Parathyroid adenoma (tissue), 2 donors: ENCODE measurements at regions not wholly inside any gene's neighbourhood (a gene's known extent, or its start where the extent isn't known, plus 50 kb on each side); places are given as distances from the start of the nearest gene placed in this dataset.

Experiments used
- H2AFZ ChIP-seq: fragments of 300-600 bp; sonication (generic); one replicate; pipeline ENCODE4 v1.7.0; 2017; ENCODE audit warnings: antibody characterized with exemption, mild to moderate bottlenecking
- H3K27ac ChIP-seq: fragments of 300-600 bp; sonication (generic); one replicate; pipeline ENCODE4 v1.7.0; 2017
- H3K27me3 ChIP-seq: fragments of 300-600 bp; sonication (generic); one replicate; pipeline ENCODE4 v1.7.0; 2017; ENCODE audit warnings: low read length; ENCODE audit not compliant: control insufficient read depth, insufficient read depth
- H3K36me3 ChIP-seq: fragments of 300-600 bp; sonication (generic); one replicate; pipeline ENCODE4 v1.7.0; 2017; ENCODE audit warnings: low read length; ENCODE audit not compliant: control insufficient read depth, insufficient read depth
- H3K4me1 ChIP-seq: fragments of 300-600 bp; sonication (generic); one replicate; pipeline ENCODE4 v1.7.0; 2017; ENCODE audit warnings: control low read depth
- H3K4me2 ChIP-seq: fragments of 300-600 bp; sonication (generic); one replicate; pipeline ENCODE4 v1.7.0; 2017; ENCODE audit warnings: low read length
- H3K4me3 ChIP-seq: fragments of 300-600 bp; sonication (generic); one replicate; pipeline ENCODE4 v1.7.0; 2017; ENCODE audit warnings: low read depth, low read length
- H3K79me2 ChIP-seq: fragments of 300-600 bp; sonication (generic); one replicate; pipeline ENCODE4 v1.7.0; 2017; ENCODE audit warnings: control low read depth
- H3K9ac ChIP-seq: fragments of 300-600 bp; sonication (generic); one replicate; pipeline ENCODE4 v1.7.0; 2017; ENCODE audit warnings: mild to moderate bottlenecking
- H3K9me3 ChIP-seq: fragments of 300-600 bp; sonication (generic); one replicate; pipeline ENCODE4 v1.7.0; 2017; ENCODE audit warnings: low read length; ENCODE audit not compliant: control insufficient read depth
- TF ChIP-seq, protein P1 (sequence below): fragments of 300-600 bp; sonication (generic); IDR thresholded peaks from one replicate; pipeline ENCODE4 v1.7.0; 2017; ENCODE audit warnings: antibody characterized with exemption, mild to moderate bottlenecking
- donor health status: primary hyperparathyroidism.

- H3K27me3 ChIP-seq = no peaks in the 10 kb centered on the region
- H3K36me3 ChIP-seq = no peaks in the 10 kb centered on the region
- H2AFZ ChIP-seq = no peak overlapping the region
- TF ChIP-seq, protein P1, sequence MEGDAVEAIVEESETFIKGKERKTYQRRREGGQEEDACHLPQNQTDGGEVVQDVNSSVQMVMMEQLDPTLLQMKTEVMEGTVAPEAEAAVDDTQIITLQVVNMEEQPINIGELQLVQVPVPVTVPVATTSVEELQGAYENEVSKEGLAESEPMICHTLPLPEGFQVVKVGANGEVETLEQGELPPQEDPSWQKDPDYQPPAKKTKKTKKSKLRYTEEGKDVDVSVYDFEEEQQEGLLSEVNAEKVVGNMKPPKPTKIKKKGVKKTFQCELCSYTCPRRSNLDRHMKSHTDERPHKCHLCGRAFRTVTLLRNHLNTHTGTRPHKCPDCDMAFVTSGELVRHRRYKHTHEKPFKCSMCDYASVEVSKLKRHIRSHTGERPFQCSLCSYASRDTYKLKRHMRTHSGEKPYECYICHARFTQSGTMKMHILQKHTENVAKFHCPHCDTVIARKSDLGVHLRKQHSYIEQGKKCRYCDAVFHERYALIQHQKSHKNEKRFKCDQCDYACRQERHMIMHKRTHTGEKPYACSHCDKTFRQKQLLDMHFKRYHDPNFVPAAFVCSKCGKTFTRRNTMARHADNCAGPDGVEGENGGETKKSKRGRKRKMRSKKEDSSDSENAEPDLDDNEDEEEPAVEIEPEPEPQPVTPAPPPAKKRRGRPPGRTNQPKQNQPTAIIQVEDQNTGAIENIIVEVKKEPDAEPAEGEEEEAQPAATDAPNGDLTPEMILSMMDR = no peak
- no peak overlapping the region for H3K4me3 ChIP-seq
- no peak overlapping the region for H3K4me2 ChIP-seq
- no peaks in the 10 kb centered on the region for H3K4me1 ChIP-seq
- no peak overlapping the region for H3K27ac ChIP-seq
- no peaks in the 10 kb centered on the region for H3K9me3 ChIP-seq
- no peaks in the 10 kb centered on the region for H3K79me2 ChIP-seq
- no peak overlapping the region for H3K9ac ChIP-seq
These were observed 265.6 kb upstream of the CDIN1 start for GRCh38 chr15:36313736-36314280.

DNA sequence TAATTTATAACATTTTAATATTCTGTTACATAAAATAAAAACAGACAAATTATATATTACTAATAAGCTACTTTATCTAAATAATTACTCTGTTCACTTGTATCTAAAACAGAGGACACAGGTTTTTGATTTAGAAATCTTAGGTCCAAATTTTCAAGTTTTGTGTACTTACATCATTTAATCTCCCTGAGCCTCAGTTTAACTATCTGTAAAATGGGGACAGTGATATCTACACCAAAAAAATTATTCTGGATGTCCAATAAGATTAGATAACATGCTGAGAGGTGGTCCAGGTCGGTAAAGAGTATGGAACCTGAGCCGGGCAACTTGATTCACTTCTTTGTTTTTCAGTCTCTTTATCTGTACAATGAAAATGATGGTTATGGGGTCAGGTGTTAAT lies 263.8 kb upstream of the CDIN1 start:
- Histone ChIP-seq H3K4me3 (no peak overlapping the region), H3K27me3 (no peaks in the 10 kb centered on the region), H3K4me2 (no peak overlapping the region), H3K4me1 (no peaks in the 10 kb centered on the region), H3K79me2 (no peaks in the 10 kb centered on the region), H3K27ac (no peak overlapping the region), H3K36me3 (no peaks in the 10 kb centered on the region), H3K9me3 (no peaks in the 10 kb centered on the region), H2AFZ (no peak overlapping the region), H3K9ac (no peak overlapping the region)
- TF ChIP-seq, protein P1 = no peak

GRCh38 chr15:36323615-36324014 lies 255.8 kb upstream of the CDIN1 start:
- Histone ChIP-seq H3K79me2 (no peaks in the 10 kb centered on the region), H3K27ac (no peak overlapping the region), H3K9me3 (no peaks in the 10 kb centered on the region), H3K4me3 (no peak overlapping the region), H3K36me3 (no peaks in the 10 kb centered on the region), H3K27me3 (no peaks in the 10 kb centered on the region), H3K9ac (no peak overlapping the region), H2AFZ (no peak overlapping the region), H3K4me1 (no peaks in the 10 kb centered on the region), H3K4me2 (no peak overlapping the region)
- TF ChIP-seq, protein P1 = no peak

DNA sequence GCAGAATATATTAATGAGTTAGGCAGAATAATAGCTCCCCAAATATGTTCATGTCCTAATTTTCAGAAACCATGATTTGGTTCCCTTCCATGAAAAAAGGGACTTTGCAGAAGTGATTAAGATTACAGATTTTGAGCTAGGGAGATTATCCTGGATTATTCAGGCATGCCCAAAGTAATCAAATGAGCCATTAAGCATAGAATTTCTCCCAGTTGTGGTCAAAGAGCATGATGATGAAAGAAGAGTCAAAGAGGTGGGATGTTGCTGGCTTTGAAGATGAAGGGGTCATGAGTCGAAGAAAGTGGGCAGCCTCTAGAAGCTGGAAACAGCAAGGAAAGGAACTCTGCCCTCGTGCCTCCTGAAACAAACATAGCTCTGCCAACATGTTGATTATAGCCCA lies 254.2 kb upstream of the CDIN1 start:
- no peaks in the 10 kb centered on the region for H3K4me1 ChIP-seq
- no peak overlapping the region for H3K27ac ChIP-seq
- H2AFZ ChIP-seq = no peak overlapping the region
- no peaks in the 10 kb centered on the region for H3K36me3 ChIP-seq
- H3K4me2 ChIP-seq = no peak overlapping the region
- no peaks in the 10 kb centered on the region for H3K27me3 ChIP-seq
- H3K79me2 ChIP-seq = no peaks in the 10 kb centered on the region
- no peak overlapping the region for H3K9ac ChIP-seq
- no peak overlapping the region for H3K4me3 ChIP-seq
- TF ChIP-seq, protein P1 = no peak
- no peaks in the 10 kb centered on the region for H3K9me3 ChIP-seq

- TF ChIP-seq, protein P1 = no peak
- Histone ChIP-seq H3K4me3 (no peak overlapping the region), H3K4me1 (no peaks in the 10 kb centered on the region), H3K27me3 (no peaks in the 10 kb centered on the region), H3K36me3 (no peaks in the 10 kb centered on the region), H3K79me2 (no peaks in the 10 kb centered on the region), H2AFZ (no peak overlapping the region), H3K9me3 (no peaks in the 10 kb centered on the region), H3K4me2 (no peak overlapping the region), H3K9ac (no peak overlapping the region), H3K27ac (no peak overlapping the region)
These were observed 249.8 kb upstream of the CDIN1 start for GRCh38 chr15:36329592-36329991.
